ENCODE measurements at regions not wholly inside any gene's neighbourhood (a gene's known extent, or its start where the extent isn't known, plus 50 kb on each side); places are given as distances from the start of the nearest gene placed in this dataset.

DNA sequence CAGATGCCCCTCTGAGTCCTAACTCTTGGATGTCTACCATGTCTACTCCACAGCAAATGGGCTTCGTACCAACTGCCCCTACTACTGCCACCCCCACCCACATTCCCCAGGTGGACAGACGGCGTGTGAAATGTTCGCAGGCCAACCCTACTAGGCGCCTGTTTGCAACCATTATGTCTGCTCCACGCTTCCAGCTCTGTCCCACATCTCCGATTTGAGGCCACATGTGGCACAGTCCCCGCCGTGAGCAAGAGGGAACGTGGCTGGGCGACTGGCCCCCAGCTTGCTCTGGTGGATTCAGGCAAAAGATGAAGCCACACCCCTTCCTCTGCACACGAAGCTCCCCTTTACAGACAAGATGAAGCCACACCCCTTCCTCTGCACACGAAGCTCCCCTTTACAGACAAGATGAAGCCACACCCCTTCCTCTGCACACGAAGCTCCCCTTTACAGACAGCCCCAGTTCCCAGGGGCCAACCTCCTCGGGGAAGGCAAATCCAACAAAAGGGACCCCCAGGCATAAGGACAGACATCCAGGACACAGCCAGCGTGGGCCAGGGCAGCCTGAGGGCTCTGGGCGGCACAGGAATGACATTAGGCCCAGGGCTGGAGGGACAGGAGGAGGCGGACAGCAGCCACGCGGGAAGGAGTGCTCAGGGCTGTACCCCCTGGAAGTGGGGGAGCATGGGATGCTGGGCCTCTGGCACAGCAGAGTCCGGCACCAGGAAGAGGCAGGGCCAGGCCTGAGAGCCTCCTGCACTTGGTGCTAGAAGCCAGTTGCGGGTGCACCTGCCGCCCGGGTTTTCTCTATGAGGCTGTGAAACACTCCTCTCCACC, 106.2 kb downstream of the SHANK2 start:
- no peak for DNase-seq (ENCODE audit: insufficient read length, low spot score)
- no peak for TF ChIP-seq PAX5 (IDR thresholded peaks at IDR 0.05; ENCODE audit: insufficient read depth, low read length, severe bottlenecking)
- TF ChIP-seq POLR2AphosphoS5 (IDR thresholded peaks at IDR 0.05; ENCODE audit: low read depth, low read length): no peak
- no peak for TF ChIP-seq POLR2A (IDR thresholded peaks at IDR 0.05; ENCODE audit: low read depth, low read length)
- TF ChIP-seq SPI1 (IDR thresholded peaks at IDR 0.05; ENCODE audit: low read depth, low read length): no peak
- no peak for TF ChIP-seq TAF1 (IDR thresholded peaks at IDR 0.05; ENCODE audit: low read depth, low read length)
- no peak for TF ChIP-seq POU2F2 (IDR thresholded peaks at IDR 0.05; ENCODE audit: low read depth, low read length)
- FAIRE-seq: no peak

GRCh38 chr11:71145368-71145767, 107.0 kb downstream of the SHANK2 start:
- DNase-seq (ENCODE audit: insufficient read length, low spot score) (no peak), FAIRE-seq (no peak)
- TF ChIP-seq POU2F2 (IDR thresholded peaks at IDR 0.05; ENCODE audit: low read depth, low read length) (no peak), TAF1 (IDR thresholded peaks at IDR 0.05; ENCODE audit: low read depth, low read length) (no peak), POLR2AphosphoS5 (IDR thresholded peaks at IDR 0.05; ENCODE audit: low read depth, low read length) (no peak)

DNA sequence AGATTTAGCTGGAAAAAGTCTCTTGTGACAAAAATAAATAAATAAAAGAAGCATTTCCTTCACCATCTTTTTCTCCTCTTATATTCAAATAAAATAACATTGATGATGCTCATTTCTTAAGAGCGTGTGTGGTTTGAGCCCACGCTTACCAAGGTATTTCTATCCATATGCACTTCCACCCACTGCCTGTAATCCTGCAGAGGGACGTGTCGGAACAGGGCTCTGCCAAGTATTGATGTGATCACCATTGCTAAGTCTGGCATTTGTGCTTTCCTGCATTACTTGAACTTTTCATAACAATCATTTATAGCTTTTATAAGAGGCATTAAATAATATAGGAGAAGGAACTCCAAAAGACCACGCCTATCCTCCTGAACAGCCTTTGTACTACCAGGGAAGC, 107.6 kb downstream of the SHANK2 start:
- FAIRE-seq (no peak), DNase-seq (ENCODE audit: insufficient read length, low spot score) (no peak)
- TF ChIP-seq POLR2AphosphoS5 (IDR thresholded peaks at IDR 0.05; ENCODE audit: low read depth, low read length) (no peak), PAX5 (IDR thresholded peaks at IDR 0.05; ENCODE audit: insufficient read depth, low read length, severe bottlenecking) (no peak), TAF1 (IDR thresholded peaks at IDR 0.05; ENCODE audit: low read depth, low read length) (no peak), POU2F2 (IDR thresholded peaks at IDR 0.05; ENCODE audit: low read depth, low read length) (no peak), POLR2A (IDR thresholded peaks at IDR 0.05; ENCODE audit: low read depth, low read length) (no peak), SPI1 (IDR thresholded peaks at IDR 0.05; ENCODE audit: low read depth, low read length) (no peak)

- DNase-seq (ENCODE audit: insufficient read length, low spot score) (no peak), FAIRE-seq (no peak)
- no peak for TF ChIP-seq TAF1 (IDR thresholded peaks at IDR 0.05; ENCODE audit: low read depth, low read length)
- no peak for TF ChIP-seq POLR2AphosphoS5 (IDR thresholded peaks at IDR 0.05; ENCODE audit: low read depth, low read length)
- TF ChIP-seq POU2F2 (IDR thresholded peaks at IDR 0.05; ENCODE audit: low read depth, low read length): no peak
- no peak for TF ChIP-seq PAX5 (IDR thresholded peaks at IDR 0.05; ENCODE audit: insufficient read depth, low read length, severe bottlenecking)
- no peak for TF ChIP-seq SPI1 (IDR thresholded peaks at IDR 0.05; ENCODE audit: low read depth, low read length)
- TF ChIP-seq POLR2A (IDR thresholded peaks at IDR 0.05; ENCODE audit: low read depth, low read length): no peak
Measured at GRCh38 chr11:71144010-71144409, 108.4 kb downstream of the SHANK2 start.

DNA sequence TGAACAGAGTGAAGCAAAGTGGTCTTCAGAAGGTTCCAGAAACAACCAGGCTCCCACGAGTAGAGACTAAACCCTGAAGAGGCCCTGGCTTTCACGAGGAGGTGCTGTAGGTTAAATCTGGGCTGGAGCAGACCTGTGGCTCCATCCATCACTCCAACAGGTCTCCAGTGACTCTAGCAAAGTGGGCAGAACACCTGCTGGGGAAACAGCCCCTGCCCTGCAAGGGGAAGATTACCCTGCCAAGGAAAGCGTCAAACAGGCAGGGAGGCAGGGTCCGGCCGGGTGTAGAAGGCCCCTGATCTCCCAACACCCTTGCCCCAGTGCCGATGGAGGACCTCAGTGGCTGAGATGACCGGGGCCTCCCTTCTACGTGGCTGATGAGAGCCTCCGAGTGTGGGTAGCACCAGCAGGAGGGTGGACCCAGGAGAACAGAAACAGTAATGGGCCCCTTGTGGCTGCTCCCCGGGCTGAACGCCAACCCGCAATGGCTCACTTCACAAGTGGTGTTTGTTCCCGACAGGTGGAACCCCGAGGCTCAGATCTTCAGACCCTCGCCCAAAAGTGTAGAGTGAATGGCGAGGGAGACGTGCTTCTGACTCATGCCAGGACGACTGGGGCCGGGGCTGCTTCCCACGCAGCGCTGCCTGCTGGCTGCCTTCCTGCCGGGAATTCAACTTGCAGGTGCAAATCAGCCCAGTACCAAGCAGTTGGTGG, 112.0 kb downstream of the SHANK2 start:
- FAIRE-seq (no peak), DNase-seq (ENCODE audit: insufficient read length, low spot score) (no peak)
- TF ChIP-seq PAX5 (IDR thresholded peaks at IDR 0.05; ENCODE audit: insufficient read depth, low read length, severe bottlenecking): no peak
- no peak for TF ChIP-seq POLR2AphosphoS5 (IDR thresholded peaks at IDR 0.05; ENCODE audit: low read depth, low read length)
- no peak for TF ChIP-seq TAF1 (IDR thresholded peaks at IDR 0.05; ENCODE audit: low read depth, low read length)
- TF ChIP-seq SPI1 (IDR thresholded peaks at IDR 0.05; ENCODE audit: low read depth, low read length): no peak
- no peak for TF ChIP-seq POLR2A (IDR thresholded peaks at IDR 0.05; ENCODE audit: low read depth, low read length)
- TF ChIP-seq POU2F2 (IDR thresholded peaks at IDR 0.05; ENCODE audit: low read depth, low read length): no peak

- FAIRE-seq (no peak), DNase-seq (ENCODE audit: insufficient read length, low spot score) (no peak)
- TF ChIP-seq POLR2AphosphoS5 (IDR thresholded peaks at IDR 0.05; ENCODE audit: low read depth, low read length): no peak
- TF ChIP-seq PAX5 (IDR thresholded peaks at IDR 0.05; ENCODE audit: insufficient read depth, low read length, severe bottlenecking): no peak
- no peak for TF ChIP-seq TAF1 (IDR thresholded peaks at IDR 0.05; ENCODE audit: low read depth, low read length)
Measured at GRCh38 chr11:71139516-71140205, 112.7 kb downstream of the SHANK2 start.

- TF ChIP-seq PAX5 (IDR thresholded peaks at IDR 0.05; ENCODE audit: insufficient read depth, low read length, severe bottlenecking): no peak
- no peak for TF ChIP-seq POLR2AphosphoS5 (IDR thresholded peaks at IDR 0.05; ENCODE audit: low read depth, low read length)
- TF ChIP-seq SPI1 (IDR thresholded peaks at IDR 0.05; ENCODE audit: low read depth, low read length): no peak
- no peak for TF ChIP-seq POU2F2 (IDR thresholded peaks at IDR 0.05; ENCODE audit: low read depth, low read length)
- no peak for TF ChIP-seq TAF1 (IDR thresholded peaks at IDR 0.05; ENCODE audit: low read depth, low read length)
- TF ChIP-seq POLR2A (IDR thresholded peaks at IDR 0.05; ENCODE audit: low read depth, low read length): no peak
- DNase-seq (ENCODE audit: insufficient read length, low spot score) (no peak), FAIRE-seq (no peak)
Measured at GRCh38 chr11:71138737-71139425, 113.5 kb downstream of the SHANK2 start.

GRCh38 chr11:71137376-71137775, 115.0 kb downstream of the SHANK2 start:
- DNase-seq (ENCODE audit: insufficient read length, low spot score): no peak
- TF ChIP-seq POU2F2 (IDR thresholded peaks at IDR 0.05; ENCODE audit: low read depth, low read length): no peak
- TF ChIP-seq TAF1 (IDR thresholded peaks at IDR 0.05; ENCODE audit: low read depth, low read length): no peak
- TF ChIP-seq PAX5 (IDR thresholded peaks at IDR 0.05; ENCODE audit: insufficient read depth, low read length, severe bottlenecking): no peak
- no peak for TF ChIP-seq SPI1 (IDR thresholded peaks at IDR 0.05; ENCODE audit: low read depth, low read length)
- TF ChIP-seq POLR2A (IDR thresholded peaks at IDR 0.05; ENCODE audit: low read depth, low read length): no peak
- TF ChIP-seq POLR2AphosphoS5 (IDR thresholded peaks at IDR 0.05; ENCODE audit: low read depth, low read length): no peak
- no peak for FAIRE-seq

Measured in GM12891 (cell line).